K562 (cell line): ENCODE measurements at regions not wholly inside any gene's neighbourhood (a gene's known extent, or its start where the extent isn't known, plus 50 kb on each side); places are given as distances from the start of the nearest gene placed in this dataset.
"Not testable (repeated sequence)": the region's sequence is repeated elsewhere in the genome, so short reads cannot be mapped to it uniquely, and the experiment has no call there.

Experiments used
- ATAC-seq: fragments of 200-7000 bp; cut with Tn5 transposase; 3 replicates; pipeline ENCODE4 v1.9.1; 2020; ENCODE audit warnings: moderate library complexity
- BruUV-seq: library from RNA; stranded (reverse); fragments of 400-500 nt; replicated peaks from 2 replicates; lab custom pipeline; 2021; lab: Mats Ljungman, UMichigan
- CTCF ChIA-PET: fragments of 300-600 bp; formaldehyde crosslinking; extraction: SDS; loops from one replicate; lab custom pipeline; 2021; ENCODE audit warnings: low intra/inter-chr PET ratio; lab: Yijun Ruan, JAX
- POLR2A ChIA-PET: fragments of 300-600, 350-650 bp; sonication (Branson Sonifier 250); formaldehyde crosslinking; extraction: SDS; loops from one replicate; lab custom pipeline; 2021; ENCODE audit warnings: antibody characterized with exemption, inconsistent platforms; lab: Yijun Ruan, JAX
- DNase-seq, 4 experiments: peaks; one replicate each; pipeline versions ENCODE4 v3.0.0 to v3.0.0-alpha.2; 2011 to 2018; ENCODE audit warnings: low spot score in 3 of 4, mixed read lengths in 3 of 4; ENCODE audit errors: extremely low read depth in 1 of 4
- FAIRE-seq: peaks from 2 replicates; lab custom pipeline; 2011; peaks lifted over from hg19 to GRCh38; lab: Jason Lieb, UNC
- H2AFZ ChIP-seq: 2 replicates; pipeline ENCODE4 v1.6.0; 2011; ENCODE audit warnings: low read depth, low read length, control low read depth, inconsistent platforms
- H3K27ac ChIP-seq: fragments of 200-600 bp; 3 replicates; pipeline ENCODE4 v1.8.0; 2011; ENCODE audit warnings: low read depth, mild to moderate bottlenecking, control low read depth, inconsistent platforms, low read length, moderate library complexity, mixed read lengths; ENCODE audit errors: extremely low read depth
- H3K27me3 ChIP-seq, 2 experiments: fragments of 300-600 bp in 1 of 2; 2 replicates in 1 of 2; 3 replicates in 1 of 2; pipeline versions ENCODE4 v1.6.0 to v1.8.0; 2011; ENCODE audit warnings: inconsistent platforms in 2 of 2, low read length in 2 of 2, mild to moderate bottlenecking in 1 of 2, mixed read lengths in 1 of 2, moderate library complexity in 1 of 2; ENCODE audit not compliant: control insufficient read depth in 2 of 2, insufficient read depth in 2 of 2
- H3K36me3 ChIP-seq: fragments of 300-600 bp; 3 replicates; pipeline ENCODE4 v1.8.0; 2011; ENCODE audit warnings: mild to moderate bottlenecking, low read length, inconsistent platforms; ENCODE audit not compliant: control insufficient read depth, insufficient read depth
- H3K4me1 ChIP-seq, 2 experiments: fragments of 200-600 bp in 1 of 2; replicated peaks in 1 of 2; 2 replicates in 1 of 2; 3 replicates in 1 of 2; pipeline versions ENCODE4 v1.5.1 to v1.8.0; 2011; ENCODE audit warnings: inconsistent platforms in 2 of 2, low read length in 2 of 2, mild to moderate bottlenecking in 1 of 2, mixed read lengths in 1 of 2, moderate library complexity in 1 of 2; ENCODE audit not compliant: control insufficient read depth in 2 of 2, insufficient read depth in 2 of 2
- H3K4me2 ChIP-seq: 2 replicates; pipeline ENCODE4 v1.6.1; 2011; ENCODE audit warnings: low read length, control low read depth, inconsistent platforms, mixed read lengths; ENCODE audit not compliant: insufficient read depth
- H3K4me3 ChIP-seq: fragments of 200-600 bp; sonication (generic), shearing (Covaris generic); 2 replicates; pipeline ENCODE4 v1.5.1; 2016; ENCODE audit warnings: control low read depth, inconsistent platforms
- H3K79me2 ChIP-seq: fragments of 200-600 bp; 3 replicates; pipeline ENCODE4 v1.8.0; 2011; ENCODE audit warnings: low read length, inconsistent platforms; ENCODE audit not compliant: control insufficient read depth, insufficient read depth
- H3K9ac ChIP-seq, 2 experiments: 2 replicates each; pipeline versions ENCODE4 v1.6.0 to v1.6.1; 2011; ENCODE audit warnings: low read depth in 2 of 2, low read length in 2 of 2, control low read depth in 1 of 2, inconsistent platforms in 1 of 2, mild to moderate bottlenecking in 1 of 2, mixed read lengths in 1 of 2; ENCODE audit not compliant: insufficient read depth in 1 of 2
- H3K9me1 ChIP-seq: one replicate; pipeline ENCODE4 v1.6.0; 2011; ENCODE audit warnings: inconsistent platforms, mild to moderate bottlenecking, low read length, moderate library complexity; ENCODE audit not compliant: control insufficient read depth, insufficient read depth
- H3K9me3 ChIP-seq: replicated peaks from 2 replicates; pipeline ENCODE4 v1.5.1; 2011; ENCODE audit warnings: low read depth, low read length, inconsistent platforms; ENCODE audit not compliant: control insufficient read depth, insufficient read depth
- H4K20me1 ChIP-seq: replicated peaks from 2 replicates; pipeline ENCODE4 v1.6.1; 2011; ENCODE audit warnings: low read length, inconsistent platforms, mixed read lengths; ENCODE audit not compliant: control insufficient read depth, insufficient read depth
- C11orf30 ChIP-seq: fragments of 450-650 bp; IDR thresholded peaks from 2 replicates; pipeline ENCODE4 v1.6.1; 2016; ENCODE audit warnings: low read depth, mild to moderate bottlenecking
- IRF9 ChIP-seq: fragments of 450-650 bp; IDR thresholded peaks from 2 replicates; pipeline ENCODE4 v1.6.1; 2016; ENCODE audit warnings: missing biosample characterization, missing genetic modification characterization
- NFXL1 ChIP-seq: fragments of 450-650 bp; formaldehyde crosslinking; IDR thresholded peaks from 2 replicates; pipeline ENCODE4 v1.4.0; 2021; ENCODE audit warnings: mild to moderate bottlenecking
- PPARD ChIP-seq: fragments of 250-450 bp; sonication (Bioruptor Pico); IDR thresholded peaks from 2 replicates; pipeline ENCODE4 v1.8.0; 2022; ENCODE audit warnings: inconsistent platforms, mild to moderate bottlenecking, moderate library complexity
- ZNF431 ChIP-seq: sonication (generic); formaldehyde crosslinking; IDR thresholded peaks from 2 replicates; pipeline ENCODE4 v1.8.0; 2022; ENCODE audit warnings: mild to moderate bottlenecking, missing genetic modification reagents
- ZNF449 ChIP-seq: fragments of 250-450 bp; sonication (Bioruptor Pico); IDR thresholded peaks from 2 replicates; pipeline ENCODE4 v1.8.0; 2022; ENCODE audit warnings: moderate library complexity, mild to moderate bottlenecking, inconsistent platforms
- WGBS: fragments of 100-300 bp; shearing (Covaris generic); methylation state at CpG from one replicate; pipeline ENCODE4 v1.1.6; 2016; ENCODE audit warnings: low coverage, mixed read lengths; ENCODE audit not compliant: insufficient coverage; ENCODE audit errors: missing lambda C conversion rate; 5-methylcytosine and 5-hydroxymethylcytosine counted together
- in situ Hi-C: fragments of 300-500 bp; cut with MboI; formaldehyde crosslinking; loops from 4 replicates; pipeline ENCODE4 v1.15.0; 2018; ENCODE audit warnings: inconsistent platforms, mixed read lengths
- intact Hi-C: fragments of 100-400 bp; cut with micrococcal nuclease; formaldehyde crosslinking; loops from 2 replicates; pipeline ENCODE4 v1.14.2; 2022

GRCh38 chr2:22475103-22475502, 909.9 kb upstream of the KLHL29 start:
- H3K9ac ChIP-seq, in situ Hi-C loops, H3K9me1 ChIP-seq, H4K20me1 ChIP-seq, H3K79me2 ChIP-seq, POLR2A ChIA-PET, H3K36me3 ChIP-seq, H3K27ac ChIP-seq, BruUV-seq, H3K4me3 ChIP-seq, H3K27me3 ChIP-seq, H2AFZ ChIP-seq, ATAC-seq, H3K9me3 ChIP-seq, FAIRE-seq, CTCF ChIA-PET, DNase-seq, H3K4me1 ChIP-seq, intact Hi-C loops, H3K4me2 ChIP-seq: not testable (repeated sequence)
- TF ChIP-seq ZNF431 (CRISPR knock-in tag) = peak; percentile 81
- WGBS = 3% methylated on average over 4 of the region's 4 CpGs

GRCh38 chr2:22478329-22478728, 906.6 kb upstream of the KLHL29 start:
- ATAC-seq (no peak), DNase-seq (no peak), FAIRE-seq (no peak)
- 0% methylated on average over 3 of the region's 3 CpGs for WGBS
- Histone ChIP-seq H3K4me3 (no peak overlapping the region), H3K79me2 (no peaks in the 10 kb centered on the region), H3K9me3 (no peaks in the 10 kb centered on the region; the same call in 1 of the 2 replicates), H3K4me1 (no peaks in the 10 kb centered on the region), H2AFZ (no peak overlapping the region), H3K27ac (no peak overlapping the region), H3K9me1 (no peaks in the 10 kb centered on the region), H3K36me3 (no peaks in the 10 kb centered on the region), H3K27me3 (no peaks in the 10 kb centered on the region), H3K4me2 (no peak overlapping the region), H4K20me1 (no peaks in the 10 kb centered on the region), H3K9ac (no peak overlapping the region)
- in situ Hi-C loops = no loop called here
- TF ChIP-seq ZNF449 (no peak), IRF9 (tag) (no peak), NFXL1 (CRISPR knock-in tag) (no peak), C11orf30 (no peak), PPARD (CRISPR knock-in tag) (no peak)
- POLR2A ChIA-PET = no interaction called here
- CTCF ChIA-PET = no interaction called here
- no TSS peak for BruUV-seq
- intact Hi-C loops = no loop called here
